22Rv1 (cell line): ENCODE measurements at regions not wholly inside any gene's neighbourhood (a gene's known extent, or its start where the extent isn't known, plus 50 kb on each side); places are given as distances from the start of the nearest gene placed in this dataset.
"Not testable (repeated sequence)": the region's sequence is repeated elsewhere in the genome, so short reads cannot be mapped to it uniquely, and the experiment has no call there.

Experiments
- CTCF ChIP-seq: fragments of 450-650 bp; IDR thresholded peaks from 2 replicates; pipeline ENCODE4 v1.5.1; 2017; ENCODE audit warnings: mild to moderate bottlenecking
- ZFX ChIP-seq: fragments of 450-650 bp; IDR thresholded peaks from 2 replicates; pipeline ENCODE4 v1.6.1; 2017; ENCODE audit warnings: antibody characterized with exemption, borderline replicate concordance

- TF ChIP-seq CTCF, ZFX: not testable (repeated sequence)
Observed at GRCh38 chr2:31799282-31799681, 211.5 kb downstream of the MEMO1 start.
